HG02763 (cell line): ENCODE measurements at regions not wholly inside any gene's neighbourhood (a gene's known extent, or its start where the extent isn't known, plus 50 kb on each side); places are given as distances from the start of the nearest gene placed in this dataset.

Source experiments
- ATAC-seq: cut with Tn5 transposase; IDR thresholded peaks from one replicate; pipeline ENCODE4 v1.9.1; 2021; ENCODE audit warnings: mild to moderate bottlenecking, moderate library complexity; ENCODE audit not compliant: unreplicated experiment

GRCh38 chr2:67950018-67950417 lies 112.8 kb downstream of the C1D start:
- no peak for ATAC-seq

GRCh38 chr2:67950919-67951318 lies 111.9 kb downstream of the C1D start:
- ATAC-seq, result no peak

- ATAC-seq, result no peak
Measured at GRCh38 chr2:67952066-67952465, 110.7 kb downstream of the C1D start.

DNA sequence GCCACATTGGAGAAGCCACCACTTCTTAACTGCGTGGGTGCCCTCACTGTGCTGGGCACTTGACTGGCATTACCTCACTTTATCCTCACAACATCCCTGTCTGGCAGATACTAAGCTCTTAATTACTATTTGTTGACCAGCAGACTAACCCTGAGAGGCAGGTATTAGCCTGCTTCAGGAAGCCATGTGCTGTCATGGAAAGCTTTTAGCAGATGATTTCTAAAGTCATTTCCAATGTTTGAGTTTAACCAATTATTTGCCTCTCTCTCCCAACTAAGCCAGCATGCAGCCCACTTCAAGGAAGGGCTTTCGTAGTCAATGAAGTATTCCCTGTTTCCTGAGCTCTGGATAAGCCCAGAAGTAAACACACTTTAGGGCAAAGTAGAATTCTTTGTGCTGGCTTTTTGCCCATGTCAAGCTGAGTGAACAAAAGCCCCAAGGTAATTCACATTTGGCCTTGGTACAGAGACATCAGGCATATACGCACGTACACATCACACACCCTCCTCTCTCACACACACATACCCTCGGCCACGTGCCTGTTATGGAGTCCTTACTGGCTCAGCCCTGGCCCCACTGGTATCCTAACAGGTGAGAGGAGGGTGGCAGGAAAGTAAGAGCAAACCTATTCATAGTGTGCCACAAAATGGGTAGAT lies 108.6 kb downstream of the C1D start:
- no peak for ATAC-seq

- ATAC-seq, result no peak
Measured at GRCh38 chr2:67955748-67956603, 106.8 kb downstream of the C1D start.

GRCh38 chr2:67965246-67965645 lies 97.6 kb downstream of the C1D start:
- no peak for ATAC-seq

DNA sequence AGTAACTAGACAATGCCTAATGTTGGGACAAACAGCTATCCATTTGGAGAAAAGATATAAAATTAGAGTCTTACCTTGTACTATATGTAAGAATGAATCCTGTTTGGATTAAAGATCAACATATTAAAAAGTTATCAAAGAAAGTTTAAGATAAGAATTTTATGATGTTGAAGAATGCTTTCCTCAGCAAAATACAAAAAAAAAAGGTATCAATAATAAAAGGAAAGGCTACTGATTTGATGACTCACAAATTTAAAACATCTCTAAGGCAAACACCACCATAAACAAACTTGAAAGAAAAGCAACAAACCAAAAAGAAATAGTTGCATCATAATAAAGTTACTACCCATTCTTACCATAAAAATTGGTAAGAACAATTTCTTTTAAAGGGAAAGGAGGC lies 92.7 kb downstream of the C1D start:
- ATAC-seq, result no peak

DNA sequence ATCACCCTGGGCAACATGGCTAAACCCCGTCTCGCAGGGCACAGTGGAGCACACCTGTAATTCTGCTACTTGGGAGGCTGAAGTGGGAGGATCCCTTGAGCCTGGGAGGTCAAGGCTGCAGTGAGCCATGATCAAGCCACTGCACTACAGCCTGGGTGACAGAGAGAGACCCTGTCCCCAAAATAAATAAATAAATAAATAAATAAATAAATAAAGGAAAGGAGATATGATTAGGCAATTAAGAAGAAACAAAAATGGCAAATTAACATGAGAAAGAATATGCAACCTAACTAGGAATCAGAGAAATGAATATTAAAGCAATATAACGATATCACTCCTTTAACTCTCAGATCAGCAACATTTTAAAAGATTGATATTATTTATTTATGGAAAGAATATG lies 92.3 kb downstream of the C1D start:
- no peak for ATAC-seq

GRCh38 chr2:67974559-67975430 lies 88.0 kb downstream of the C1D start:
- no peak for ATAC-seq

- no peak for ATAC-seq
Measured at GRCh38 chr2:67977464-67977863, 85.3 kb downstream of the C1D start.

- ATAC-seq, result no peak
Measured at GRCh38 chr2:67982956-67983355, 79.8 kb downstream of the C1D start.

GRCh38 chr2:67984600-67984999 lies 78.2 kb downstream of the C1D start:
- no peak for ATAC-seq

DNA sequence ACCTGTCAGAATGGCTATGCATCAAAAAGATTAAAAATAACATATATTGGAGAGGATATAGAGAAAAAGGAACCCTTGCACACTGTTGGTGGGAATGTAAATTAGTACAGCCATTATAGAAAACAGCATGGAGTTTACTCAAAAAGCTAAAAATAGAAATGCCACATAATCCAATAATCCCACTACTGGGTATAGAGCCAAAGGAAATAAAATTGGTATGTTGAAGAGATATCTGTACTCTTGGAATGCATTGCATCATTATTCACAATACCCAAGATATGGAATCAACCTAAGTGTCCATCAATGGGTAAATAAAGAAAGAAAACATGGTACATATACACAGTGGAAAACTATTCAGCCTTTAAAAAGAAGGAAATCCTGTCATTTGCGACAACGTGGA lies 77.2 kb downstream of the C1D start:
- no peak for ATAC-seq

DNA sequence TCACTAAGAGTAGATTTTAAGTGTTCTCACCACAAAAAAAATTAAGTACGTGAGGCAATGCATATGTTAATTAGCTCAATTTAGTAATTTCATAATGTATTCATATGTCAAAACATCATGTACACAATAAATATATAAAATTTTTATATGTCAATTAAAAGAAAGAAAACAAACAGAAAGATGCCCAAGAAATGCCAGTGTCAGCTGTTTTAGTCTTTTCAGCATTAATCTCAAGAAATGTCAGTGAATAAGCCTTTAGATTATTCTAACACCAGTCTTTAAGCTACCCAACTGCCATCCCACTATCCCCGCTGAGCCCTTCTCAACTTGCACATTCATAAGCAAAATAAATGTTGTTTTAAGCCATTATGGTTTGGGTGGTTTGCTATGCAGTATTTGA lies 76.5 kb downstream of the C1D start:
- no peak for ATAC-seq
